HT-29 (cell line): ENCODE measurements at regions not wholly inside any gene's neighbourhood (a gene's known extent, or its start where the extent isn't known, plus 50 kb on each side); places are given as distances from the start of the nearest gene placed in this dataset.

ENCODE experiments used
- DNase-seq: peaks from one replicate; pipeline ENCODE4 v3.0.0-alpha.2; 2015; ENCODE audit warnings: low spot score

DNA sequence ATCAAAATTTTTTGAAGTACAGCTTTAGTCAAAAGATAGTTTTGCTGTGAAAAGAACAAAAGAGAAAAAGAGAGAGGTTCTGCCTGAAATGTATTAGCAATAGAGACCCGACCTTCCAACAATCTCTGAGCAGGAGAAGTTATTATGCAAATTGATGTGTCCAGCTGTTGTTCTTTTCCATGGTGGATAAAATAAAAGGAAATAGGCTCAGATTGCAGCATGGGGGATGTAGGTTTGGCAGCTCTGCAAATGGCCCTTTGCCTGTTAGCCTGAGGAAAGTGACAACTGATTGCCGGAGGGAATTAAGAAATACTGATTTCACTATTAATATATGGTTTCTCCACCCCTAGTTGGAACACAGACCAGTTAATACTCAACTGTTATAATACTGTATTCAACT lies 1283.2 kb upstream of the NXPH2 start:
- DNase-seq, result no peak

DNA sequence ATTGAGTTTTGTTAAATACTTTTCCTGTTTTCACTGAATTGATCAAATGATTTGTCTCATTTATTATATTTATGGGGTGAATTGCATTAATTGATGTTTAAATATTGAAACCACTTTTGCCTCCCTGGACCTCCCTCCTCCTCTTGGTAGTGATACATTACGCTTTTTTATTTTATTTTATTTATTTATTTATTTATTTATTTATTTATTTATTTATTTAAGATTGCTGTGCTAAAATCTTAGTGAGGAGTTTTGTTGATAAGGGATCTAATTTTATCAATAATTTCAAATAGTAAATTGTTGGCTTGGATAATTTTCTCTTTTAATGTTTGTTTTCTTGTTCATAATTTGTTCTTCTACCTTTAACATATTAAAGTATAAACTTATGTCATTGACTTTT lies 1281.0 kb upstream of the NXPH2 start:
- no peak for DNase-seq

DNA sequence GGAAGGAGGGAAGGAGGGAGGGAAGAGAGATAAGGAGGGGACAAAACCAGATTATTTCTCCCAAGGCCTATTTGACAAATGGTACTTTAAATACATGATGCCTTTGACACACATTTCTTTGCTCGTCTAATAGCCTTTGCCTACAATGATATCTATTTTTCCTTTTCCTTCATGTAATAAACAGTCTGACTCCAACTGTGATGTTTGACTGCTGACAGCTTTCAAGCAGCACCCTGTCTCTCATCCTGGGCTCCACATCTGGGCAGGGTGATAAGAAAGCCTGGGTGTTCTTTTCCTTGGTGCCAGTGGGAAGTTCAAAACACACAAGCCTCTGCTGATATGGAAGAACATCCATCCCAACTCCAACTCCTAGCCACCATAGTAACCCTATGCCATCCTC lies 1277.7 kb upstream of the NXPH2 start:
- DNase-seq, result no peak

DNA sequence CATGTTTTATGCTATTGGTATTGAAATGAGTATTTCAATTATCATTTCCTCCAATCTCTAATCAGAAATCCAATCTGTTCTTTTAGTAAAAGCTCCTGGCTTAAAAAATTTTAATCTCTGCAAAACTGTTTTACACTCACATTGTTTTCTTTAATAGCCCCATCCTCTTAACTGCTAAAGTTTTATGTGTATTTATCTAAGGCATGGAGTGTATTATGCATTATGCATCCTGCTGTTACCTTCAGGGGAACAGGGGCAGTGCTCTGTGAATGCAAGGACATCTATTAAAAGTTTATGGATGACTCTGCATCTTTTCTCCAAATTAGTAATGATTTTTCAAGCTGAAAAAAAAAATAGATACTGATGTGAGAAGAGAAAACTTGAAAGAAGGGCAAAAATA lies 1261.6 kb upstream of the NXPH2 start:
- no peak for DNase-seq

DNA sequence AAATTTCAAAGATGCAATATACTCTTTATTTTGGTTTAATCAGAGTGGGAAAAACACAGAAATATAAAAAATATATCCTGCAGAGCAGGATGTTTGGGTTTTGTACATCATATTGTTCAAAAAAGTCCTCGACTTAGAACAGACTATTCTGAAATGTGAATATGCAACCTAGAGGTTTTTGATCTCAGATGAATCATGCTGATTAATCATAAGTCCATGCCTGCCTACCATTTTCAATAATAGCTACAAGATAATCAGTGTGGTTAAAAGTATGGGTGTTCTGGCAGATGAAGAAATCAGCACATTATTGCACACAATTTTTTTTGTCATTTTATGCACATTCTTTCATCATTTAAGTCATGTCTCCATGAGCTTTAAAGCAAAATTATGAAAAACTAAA lies 1261.0 kb upstream of the NXPH2 start:
- DNase-seq, result no peak

DNA sequence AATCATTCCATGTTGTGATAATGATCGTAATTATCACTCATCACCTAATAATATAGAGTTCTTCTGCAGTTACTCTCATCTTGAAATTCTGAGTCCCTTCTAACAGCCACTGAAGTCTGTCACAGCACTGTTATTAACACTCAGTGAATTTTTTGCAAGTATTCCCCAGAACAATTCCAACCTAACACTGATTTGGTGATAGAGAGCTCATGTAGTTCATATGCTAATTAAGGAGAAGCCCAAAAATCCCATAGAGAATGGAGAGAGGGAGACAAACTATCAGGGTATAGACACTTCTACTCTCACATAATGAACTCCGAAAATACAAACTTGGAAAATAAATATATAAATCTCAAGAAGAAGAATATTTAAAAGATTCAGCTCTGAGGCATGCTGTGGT lies 1253.4 kb upstream of the NXPH2 start:
- DNase-seq, result no peak

DNA sequence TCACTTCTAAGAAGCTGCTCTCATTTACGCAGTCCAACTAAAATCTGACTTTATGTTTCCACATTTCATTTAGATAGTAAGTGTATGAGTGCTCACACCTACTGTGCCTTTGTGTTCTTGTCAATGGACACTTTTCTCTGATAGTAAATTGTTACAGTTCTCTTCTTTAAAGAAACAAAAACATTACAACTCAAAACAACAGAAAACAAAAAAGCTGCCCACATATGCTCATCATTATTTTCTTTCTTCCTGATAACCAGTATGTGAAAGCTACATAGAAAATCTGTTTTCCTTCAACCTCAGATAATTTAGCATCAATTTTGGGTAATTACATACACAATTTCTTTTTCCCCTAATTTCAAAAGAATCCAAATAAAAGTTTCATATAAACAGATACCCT lies 1247.8 kb upstream of the NXPH2 start:
- DNase-seq, result no peak

DNA sequence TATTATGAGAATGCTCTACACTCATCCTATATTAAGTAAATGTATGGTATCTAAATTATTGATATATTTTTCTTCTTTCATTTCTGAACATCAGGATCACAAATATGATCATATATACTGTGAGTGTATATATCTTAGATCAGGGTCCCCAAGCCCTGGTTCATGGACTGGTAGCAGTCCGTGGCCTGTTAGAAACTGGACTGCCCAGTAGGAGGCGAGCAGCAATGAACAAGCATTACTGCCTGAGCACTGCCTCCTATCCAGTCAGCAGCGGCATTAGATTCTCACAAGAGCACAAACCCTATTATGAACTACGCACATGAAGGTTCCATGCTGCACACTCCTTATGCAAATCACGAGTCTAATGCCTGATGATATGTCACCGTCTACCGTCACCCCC lies 1247.1 kb upstream of the NXPH2 start:
- peak; percentile 10 for DNase-seq

DNA sequence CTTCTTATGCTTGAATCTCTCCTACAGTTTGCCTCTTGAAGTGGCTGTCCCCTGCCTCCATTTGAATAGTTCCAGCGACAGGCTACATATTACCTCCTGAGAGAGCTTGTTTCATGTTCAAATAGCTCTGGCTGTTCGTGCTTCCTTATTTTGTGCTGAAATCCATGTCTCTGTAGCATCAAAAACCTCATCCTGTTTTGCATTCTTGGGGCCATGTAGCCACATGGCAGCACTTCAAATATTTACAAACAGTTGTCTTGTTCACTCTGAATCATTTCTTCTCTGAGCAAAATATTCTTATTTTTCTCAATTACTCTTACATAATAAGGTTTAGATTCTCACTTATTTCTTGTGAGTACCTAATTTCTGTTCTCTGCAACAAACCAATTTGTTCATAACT lies 1243.1 kb upstream of the NXPH2 start:
- DNase-seq, result no peak

DNA sequence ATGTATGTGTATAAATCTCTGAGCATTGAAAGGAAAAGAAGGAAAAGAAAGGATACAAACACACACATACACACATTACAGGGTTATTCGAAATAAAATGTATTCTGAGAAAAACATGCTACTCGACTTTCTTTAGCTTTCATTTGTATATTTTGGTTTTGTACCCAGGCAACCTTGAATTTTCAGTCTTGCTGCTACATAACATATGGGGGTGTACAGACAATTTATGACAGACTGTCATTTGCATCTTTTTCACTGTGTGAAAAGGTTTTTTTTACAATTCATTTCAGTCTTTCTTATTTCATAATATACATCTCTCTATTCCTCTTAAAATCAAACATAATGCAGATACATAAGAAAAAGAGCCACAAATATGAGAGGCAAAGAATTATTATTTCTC lies 1238.4 kb upstream of the NXPH2 start:
- no peak for DNase-seq

DNA sequence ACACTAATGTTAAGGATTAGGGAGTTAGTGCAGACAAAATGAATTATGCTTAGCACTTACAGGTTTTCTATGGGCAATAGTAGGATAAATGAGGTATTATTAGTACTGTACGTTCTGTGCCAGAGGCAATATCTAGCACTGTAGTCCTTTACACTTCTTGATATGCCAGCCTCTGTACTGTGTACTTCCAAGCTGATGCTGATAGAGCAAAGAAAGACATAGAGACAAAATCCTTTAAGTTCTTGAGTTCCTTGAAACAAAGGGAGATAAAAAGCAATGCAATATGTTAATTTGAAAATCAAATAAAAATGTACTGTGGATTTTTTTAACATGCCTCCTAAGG lies 1234.0 kb upstream of the NXPH2 start:
- DNase-seq, result no peak

DNA sequence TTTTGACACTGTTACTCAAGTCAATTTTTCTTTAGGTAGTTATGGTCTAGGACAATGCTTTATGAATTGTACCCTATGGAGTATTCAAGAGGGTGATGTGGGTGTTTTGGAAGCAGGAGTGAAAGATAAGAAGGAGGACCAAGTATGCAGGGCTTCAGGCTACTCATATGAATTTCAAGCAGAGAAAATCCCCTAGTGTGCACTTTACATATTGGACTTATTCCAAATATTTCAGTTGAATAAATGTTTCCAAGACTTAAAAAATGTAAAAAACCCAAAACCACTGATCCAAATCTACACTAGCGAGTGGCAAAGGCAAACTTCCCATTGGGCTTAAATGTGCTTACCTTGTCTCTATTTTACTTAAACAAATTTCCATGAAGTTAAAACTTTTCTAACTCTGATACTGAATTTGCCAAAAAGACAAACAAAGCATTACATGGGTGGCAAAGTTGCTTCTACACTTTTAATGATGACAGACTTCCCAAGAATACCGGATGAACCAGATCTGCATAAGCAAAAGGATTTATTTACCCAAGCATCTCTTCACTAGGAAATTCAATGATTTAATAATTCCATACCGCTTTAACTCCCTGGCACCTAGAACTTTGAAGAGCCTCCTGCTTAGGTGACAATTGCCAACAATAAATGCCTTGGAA lies 1233.5 kb upstream of the NXPH2 start:
- DNase-seq, result no peak

DNA sequence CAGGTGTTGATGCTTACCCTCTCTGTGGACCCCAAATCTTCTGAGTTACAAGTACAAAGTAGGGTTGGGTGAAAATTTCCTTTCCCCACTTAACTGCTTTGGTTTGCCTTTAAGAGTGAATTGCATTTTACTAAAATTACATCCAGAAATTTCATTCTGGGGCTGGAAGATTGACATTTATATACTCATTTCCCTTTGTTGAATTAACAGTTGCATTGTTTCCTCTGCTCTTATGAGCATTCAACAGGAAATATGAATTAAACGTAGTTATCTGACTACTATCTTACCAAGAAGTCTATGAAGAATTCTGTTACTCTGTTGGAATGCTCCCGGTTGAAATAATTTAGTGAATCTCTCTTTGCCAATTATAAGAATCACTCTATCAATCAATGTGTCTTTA lies 1231.1 kb upstream of the NXPH2 start:
- DNase-seq, result no peak

DNA sequence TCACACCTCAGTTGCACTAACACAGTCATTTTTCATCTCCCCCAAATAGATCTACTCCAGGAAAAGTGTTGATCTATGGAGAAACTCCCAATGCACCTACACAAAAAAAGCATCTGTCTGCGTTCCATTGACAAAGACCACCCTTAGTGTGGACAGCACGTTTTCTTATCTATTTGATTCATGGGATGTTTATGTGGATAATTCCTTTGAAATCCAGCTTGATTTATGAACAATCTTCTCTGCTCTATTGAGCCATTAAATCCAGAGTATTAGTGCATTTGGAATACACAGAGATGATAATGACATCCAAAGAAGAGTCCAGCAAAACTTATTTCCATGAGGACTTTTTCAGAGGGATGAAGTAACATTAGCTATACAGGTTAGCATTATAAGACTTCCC lies 1221.9 kb upstream of the NXPH2 start:
- DNase-seq, result no peak

DNA sequence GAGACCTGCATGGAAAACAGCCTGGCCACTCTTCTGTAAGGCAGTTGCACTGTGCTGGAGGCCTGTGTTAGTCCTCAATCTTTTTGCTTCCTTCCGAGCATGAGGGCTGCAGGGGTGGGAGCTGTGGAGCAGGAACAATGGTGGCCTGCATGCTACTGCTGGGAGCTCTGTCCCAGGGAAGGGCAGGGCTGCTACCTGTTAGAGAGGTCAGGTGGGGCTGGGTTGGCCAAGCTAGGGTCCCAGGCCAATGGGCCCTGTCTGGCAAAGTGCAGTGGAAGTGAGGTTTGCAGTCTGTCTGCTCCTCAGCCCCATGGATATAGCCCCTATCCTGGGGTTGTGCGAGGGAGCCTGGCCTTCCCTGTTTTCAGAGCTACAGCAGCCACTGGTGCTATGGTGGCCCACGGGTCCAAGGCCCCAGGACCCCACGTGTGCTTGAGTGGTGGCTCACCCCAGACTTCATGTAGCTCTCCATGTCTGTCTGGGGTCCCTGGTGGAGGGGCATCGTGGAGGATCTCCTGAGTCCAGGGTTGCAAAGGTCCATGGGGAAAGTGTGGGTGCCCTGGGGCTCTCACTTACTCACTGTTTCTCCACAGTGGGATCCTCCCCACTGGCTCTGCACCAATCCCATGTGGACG lies 1212.6 kb upstream of the NXPH2 start:
- no peak for DNase-seq

DNA sequence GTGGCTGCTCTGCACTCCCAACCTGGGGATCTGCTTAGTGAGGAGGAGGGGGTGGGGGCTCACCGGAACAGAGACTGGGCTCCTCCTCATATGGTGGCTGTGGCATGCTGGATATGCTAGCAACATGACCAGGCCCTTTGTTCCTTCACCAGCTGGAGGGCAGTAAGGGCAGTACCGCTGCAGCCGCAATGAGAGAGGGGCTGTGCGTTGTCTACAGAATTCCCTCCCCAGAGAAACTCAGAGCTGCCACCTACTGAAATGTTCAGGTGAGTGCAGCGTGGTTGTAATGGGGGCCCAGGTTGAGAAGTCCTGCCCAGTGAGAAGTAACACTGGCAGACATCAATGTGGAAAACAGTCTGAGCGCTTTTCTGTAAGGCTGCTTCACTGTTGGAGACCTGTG lies 1211.9 kb upstream of the NXPH2 start:
- DNase-seq, result peak; percentile 3

DNA sequence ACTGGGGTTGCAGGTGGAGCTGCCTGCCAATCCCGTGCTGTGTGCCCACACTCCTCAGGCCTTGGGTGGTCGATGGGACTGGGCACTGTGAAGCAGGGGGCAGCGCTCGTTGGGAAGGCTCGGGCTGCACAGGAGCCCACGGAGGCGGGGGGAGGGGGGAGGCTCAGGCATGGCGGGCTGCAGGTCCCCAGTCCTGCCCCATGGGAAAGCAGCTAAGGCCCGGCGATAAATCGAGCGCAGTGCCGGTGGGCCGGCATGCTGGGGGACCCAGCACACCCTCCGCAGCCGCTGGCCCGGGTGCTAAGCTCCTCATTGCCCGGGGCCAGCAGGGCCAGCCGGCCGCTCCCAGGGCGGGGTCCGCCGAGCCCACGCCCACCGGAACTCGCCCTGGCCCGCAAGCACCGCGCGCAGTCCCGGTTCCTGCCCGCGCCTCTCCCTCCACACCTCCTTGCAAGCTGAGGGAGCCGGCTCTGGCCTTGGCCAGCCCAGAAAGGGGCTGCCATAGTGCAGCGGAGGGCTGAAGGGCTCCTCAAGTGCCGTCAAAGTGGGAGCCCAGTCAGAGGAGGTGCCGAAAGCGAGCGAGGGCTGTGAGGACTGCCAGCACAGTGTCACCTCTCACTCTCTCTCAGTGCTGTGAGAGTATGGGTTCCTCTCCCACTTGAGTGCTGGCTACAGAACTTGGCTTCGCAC lies 1210.6 kb upstream of the NXPH2 start:
- no peak for DNase-seq

DNA sequence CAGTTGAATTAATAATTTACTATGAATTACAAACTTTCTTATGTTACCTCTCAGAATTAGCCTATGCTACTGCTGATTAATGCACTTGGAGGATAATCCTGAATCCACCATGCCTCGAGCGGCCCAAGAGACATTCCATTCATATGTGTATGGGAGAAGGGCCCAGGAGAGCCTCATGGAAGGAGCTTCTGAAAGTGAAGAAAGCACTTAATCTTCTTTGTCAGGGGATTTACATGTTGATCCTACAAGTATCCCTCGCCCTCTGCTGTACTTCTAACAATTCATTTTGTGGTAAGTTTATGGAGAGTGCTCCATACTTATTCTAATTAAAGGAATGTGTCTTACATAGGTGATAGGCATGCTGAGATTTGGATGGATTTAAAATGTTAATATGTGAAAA lies 1189.1 kb upstream of the NXPH2 start:
- DNase-seq, result no peak

DNA sequence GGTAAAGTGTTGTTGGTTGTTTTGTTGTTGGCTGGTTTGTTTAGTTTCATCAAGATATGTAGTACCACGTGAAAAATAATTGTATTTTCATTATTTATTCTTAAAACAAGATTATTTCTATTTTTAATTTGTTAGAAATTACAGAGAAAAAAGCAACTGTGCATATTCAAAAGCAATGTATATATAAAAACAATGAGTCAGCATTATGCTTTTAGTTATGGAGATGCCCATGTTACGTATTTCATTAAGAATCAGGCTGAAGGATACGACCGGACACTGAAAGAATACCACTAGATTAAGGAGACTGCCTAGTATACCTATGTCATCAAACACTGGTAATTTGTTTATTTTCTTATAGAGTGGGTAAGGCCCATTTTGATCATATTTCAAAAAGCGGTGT lies 1188.4 kb upstream of the NXPH2 start:
- DNase-seq, result no peak

DNA sequence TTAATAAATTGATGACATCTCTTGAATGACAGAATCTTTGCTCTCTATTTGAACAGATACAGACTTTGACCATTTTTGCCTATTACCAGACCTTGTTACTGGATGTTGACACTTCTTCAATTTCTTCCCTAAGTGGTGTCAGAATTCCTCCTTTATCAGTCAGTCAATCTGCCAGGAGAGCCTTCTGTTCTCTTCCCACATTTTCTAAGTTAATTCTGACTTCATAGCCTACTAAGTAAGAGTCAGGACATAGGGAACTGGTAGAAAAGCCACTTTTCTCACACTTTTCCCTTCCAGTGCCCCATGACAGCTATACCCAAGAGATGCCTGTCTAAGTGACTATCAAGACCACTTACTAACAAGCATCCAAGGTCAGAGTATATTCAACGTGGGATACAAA lies 1187.5 kb upstream of the NXPH2 start:
- DNase-seq, result no peak

DNA sequence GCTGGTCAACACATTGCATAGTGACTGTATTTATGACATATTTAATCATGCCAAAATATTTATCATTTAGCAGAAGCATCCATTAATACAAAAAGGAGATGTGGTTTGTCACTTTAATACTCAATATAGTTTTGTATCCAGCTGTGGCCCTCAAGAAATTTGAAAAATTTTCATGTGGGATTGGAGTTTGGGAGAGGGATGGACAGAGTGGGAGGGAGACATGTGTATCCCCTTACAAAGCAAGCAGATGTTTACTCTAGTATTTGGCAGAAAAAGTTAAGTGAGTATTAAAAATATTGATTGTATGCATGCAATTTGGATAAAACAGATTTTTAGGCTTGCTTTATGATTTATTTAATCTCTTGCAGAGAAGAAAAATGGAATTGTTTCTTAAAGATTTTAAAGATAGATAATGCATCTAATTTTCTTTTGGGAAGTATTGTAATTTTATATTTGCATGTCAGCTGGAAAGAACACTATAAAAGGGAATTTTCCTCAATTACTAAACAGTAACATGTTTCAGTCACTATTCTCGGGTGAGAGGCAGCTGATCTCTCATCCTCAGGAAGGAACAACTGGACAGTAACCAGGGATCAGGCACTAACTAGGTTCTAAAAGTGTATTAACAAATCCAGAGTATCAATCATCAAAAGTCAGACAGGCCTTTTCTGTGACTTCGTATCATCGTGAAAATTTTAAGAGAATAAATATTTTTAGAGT lies 1184.7 kb upstream of the NXPH2 start:
- DNase-seq, result no peak

DNA sequence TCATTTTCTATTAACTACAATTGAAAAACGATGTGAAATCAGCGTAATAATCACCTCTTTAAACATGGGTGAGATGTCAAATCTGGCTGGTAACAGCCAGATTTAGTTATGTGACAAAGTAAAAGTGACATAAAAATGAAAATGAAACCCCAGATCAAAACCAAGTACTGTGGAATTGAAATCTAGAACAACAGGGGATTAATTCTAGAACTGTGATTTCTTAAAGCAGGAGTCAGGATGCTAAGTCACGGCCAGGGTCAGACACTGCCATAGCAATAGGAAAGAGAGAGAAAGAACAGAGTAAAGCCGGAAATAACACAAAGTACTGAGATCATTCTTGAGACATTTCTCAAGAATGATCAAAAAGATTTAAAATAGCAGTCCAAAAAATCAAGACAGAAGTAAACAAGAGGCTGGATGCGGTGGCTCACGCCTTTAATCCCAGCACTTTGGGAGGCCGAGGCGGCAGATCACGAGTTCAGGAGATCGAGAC lies 1183.7 kb upstream of the NXPH2 start:
- DNase-seq, result no peak
